Esophagus muscularis mucosa (tissue), 4 donors: ENCODE measurements at regions not wholly inside any gene's neighbourhood (a gene's known extent, or its start where the extent isn't known, plus 50 kb on each side); places are given as distances from the start of the nearest gene placed in this dataset.

Experiments used
- DNase-seq: peaks from one replicate; pipeline ENCODE4 v3.0.0-alpha.2; 2017; ENCODE audit errors: extremely low spot score
- H3K27ac ChIP-seq, 4 donors: fragments of 200-600 bp; sonication (generic); replicated peaks in 1 of 4; 1 replicate in 3 of 4; 2 replicates in 1 of 4; pipeline ENCODE4 v1.5.1; 2016 to 2019; ENCODE audit warnings: mild to moderate bottlenecking in 1 of 4
- H3K27me3 ChIP-seq, 4 donors: fragments of 200-600 bp; sonication (generic); one replicate each; pipeline versions ENCODE4 v1.5.1 to v1.6.0; 2016 to 2019
- H3K36me3 ChIP-seq, 4 donors: fragments of 200-600 bp; sonication (generic); one replicate each; pipeline ENCODE4 v1.5.1; 2016 to 2019
- H3K4me1 ChIP-seq, 4 donors: fragments of 200-600 bp; sonication (generic); one replicate each; pipeline ENCODE4 v1.5.1; 2016 to 2019
- H3K4me3 ChIP-seq, 4 donors: fragments of 200-600 bp; sonication (generic); 1 replicate in 2 of 4; 2 replicates in 2 of 4; pipeline ENCODE4 v1.5.1; 2016 to 2019; ENCODE audit warnings: mild to moderate bottlenecking in 4 of 4, moderate library complexity in 1 of 4
- H3K9me3 ChIP-seq, 4 donors: fragments of 200-600 bp; sonication (generic); 1 replicate in 3 of 4; 2 replicates in 1 of 4; pipeline ENCODE4 v1.5.1; 2016 to 2019
- CTCF ChIP-seq, 3 experiments: fragments of 200-600 bp in 2 of 3; fragments of 450-650 bp in 1 of 3; sonication (generic) in 2 of 3; IDR thresholded peaks; one replicate each; pipeline ENCODE4 v1.5.1; 2017 to 2019; ENCODE audit warnings: antibody characterized with exemption in 3 of 3, mild to moderate bottlenecking in 2 of 3, moderate library complexity in 1 of 3
- EP300 ChIP-seq: sonication (generic); formaldehyde crosslinking; IDR thresholded peaks from one replicate; pipeline ENCODE4 v1.6.1; 2017; ENCODE audit warnings: antibody characterized with exemption
- POLR2A ChIP-seq: fragments of 450-650 bp; IDR thresholded peaks from one replicate; pipeline ENCODE4 v1.6.1; 2017; ENCODE audit warnings: antibody characterized with exemption, moderate library complexity, mild to moderate bottlenecking, low read depth
- POLR2AphosphoS5 ChIP-seq, 2 donors: sonication (generic); formaldehyde crosslinking; IDR thresholded peaks; one replicate each; pipeline ENCODE4 v1.6.1; 2017; ENCODE audit warnings: antibody characterized with exemption in 2 of 2
- WGBS: methylation state at CpG from one replicate; pipeline ENCODE4 v1.1.5; 2018; 5-methylcytosine and 5-hydroxymethylcytosine counted together
- intact Hi-C: fragments of 100-400 bp; cut with DNase I; formaldehyde crosslinking; loops from one replicate; pipeline ENCODE4 v1.15.1; 2023

- 77% methylated on average over 6 of the region's 6 CpGs for WGBS
- TF ChIP-seq EP300 (no peak), CTCF (IDR thresholded peaks at IDR 0.05) (no peak), POLR2AphosphoS5 (IDR thresholded peaks at IDR 0.05) (no peak)
These were observed 377.1 kb downstream of the VPS13C start for GRCh38 chr15:61682891-61683735.

GRCh38 chr15:61681676-61682075, 378.6 kb downstream of the VPS13C start:
- no peak overlapping the region for H3K27ac ChIP-seq
- peak; percentile 53 for DNase-seq
- peaks cover 0 to 9% (median 0%) of the 10 kb centered on the region in 4 donors for H3K9me3 ChIP-seq
- no peaks in the 10 kb centered on the region for H3K36me3 ChIP-seq
- TF ChIP-seq EP300 (no peak), CTCF (IDR thresholded peaks at IDR 0.05) (no peak), POLR2AphosphoS5 (IDR thresholded peaks at IDR 0.05) (no peak), POLR2A (no peak)
- intact Hi-C loops = no loop called here
- H3K27me3 ChIP-seq = no peaks in the 10 kb centered on the region
- H3K4me3 ChIP-seq = no peak overlapping the region
- no peaks in the 10 kb centered on the region for H3K4me1 ChIP-seq
- WGBS = 79% methylated on average over 2 of the region's 2 CpGs

More at GRCh38 chr15:61682891-61683735, 377.1 kb downstream of the VPS13C start:
- no peaks in the 10 kb centered on the region for H3K27me3 ChIP-seq
- DNase-seq = peak; percentile 75
- H3K36me3 ChIP-seq = no peaks in the 10 kb centered on the region
- peaks cover 0 to 5% (median 0%) of the 10 kb centered on the region in 4 donors for H3K9me3 ChIP-seq
- intact Hi-C loops = no loop called here
- H3K27ac ChIP-seq = no peak overlapping the region
- no peak overlapping the region for H3K4me3 ChIP-seq
- no peaks in the 10 kb centered on the region for H3K4me1 ChIP-seq

DNA sequence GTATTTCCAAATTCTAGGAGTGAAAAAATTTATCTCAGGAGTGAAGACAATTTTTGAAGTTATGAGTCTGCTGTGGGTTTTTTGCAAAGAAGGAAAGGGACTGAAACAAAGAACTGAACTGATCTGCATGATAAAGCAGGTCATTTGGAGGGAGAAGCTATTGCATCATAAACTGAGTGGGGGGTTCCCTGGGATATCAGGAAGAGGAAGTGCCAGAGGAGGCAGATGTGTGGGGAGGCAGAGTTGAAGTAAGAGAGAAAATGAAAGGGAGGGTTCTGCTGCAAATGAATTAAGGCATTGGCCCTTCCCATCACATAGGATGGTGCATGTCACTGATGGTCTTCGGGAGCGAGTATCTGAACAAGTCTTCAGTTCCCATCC, 379.2 kb downstream of the VPS13C start:
- DNase-seq = peak; percentile 75
- no peaks in the 10 kb centered on the region for H3K27me3 ChIP-seq
- 85% methylated on average over 2 of the region's 2 CpGs for WGBS
- H3K27ac ChIP-seq = no peak overlapping the region
- no peaks in the 10 kb centered on the region for H3K36me3 ChIP-seq
- TF ChIP-seq POLR2AphosphoS5 (IDR thresholded peaks at IDR 0.05) = no peak
- TF ChIP-seq EP300 = no peak
- no peak for TF ChIP-seq POLR2A
- TF ChIP-seq CTCF (IDR thresholded peaks at IDR 0.05) = no peak
- no peak overlapping the region for H3K4me3 ChIP-seq
- H3K9me3 ChIP-seq = peaks cover 0 to 9% (median 0%) of the 10 kb centered on the region in 4 donors
- no peaks in the 10 kb centered on the region for H3K4me1 ChIP-seq
- intact Hi-C loops = no loop called here

DNA sequence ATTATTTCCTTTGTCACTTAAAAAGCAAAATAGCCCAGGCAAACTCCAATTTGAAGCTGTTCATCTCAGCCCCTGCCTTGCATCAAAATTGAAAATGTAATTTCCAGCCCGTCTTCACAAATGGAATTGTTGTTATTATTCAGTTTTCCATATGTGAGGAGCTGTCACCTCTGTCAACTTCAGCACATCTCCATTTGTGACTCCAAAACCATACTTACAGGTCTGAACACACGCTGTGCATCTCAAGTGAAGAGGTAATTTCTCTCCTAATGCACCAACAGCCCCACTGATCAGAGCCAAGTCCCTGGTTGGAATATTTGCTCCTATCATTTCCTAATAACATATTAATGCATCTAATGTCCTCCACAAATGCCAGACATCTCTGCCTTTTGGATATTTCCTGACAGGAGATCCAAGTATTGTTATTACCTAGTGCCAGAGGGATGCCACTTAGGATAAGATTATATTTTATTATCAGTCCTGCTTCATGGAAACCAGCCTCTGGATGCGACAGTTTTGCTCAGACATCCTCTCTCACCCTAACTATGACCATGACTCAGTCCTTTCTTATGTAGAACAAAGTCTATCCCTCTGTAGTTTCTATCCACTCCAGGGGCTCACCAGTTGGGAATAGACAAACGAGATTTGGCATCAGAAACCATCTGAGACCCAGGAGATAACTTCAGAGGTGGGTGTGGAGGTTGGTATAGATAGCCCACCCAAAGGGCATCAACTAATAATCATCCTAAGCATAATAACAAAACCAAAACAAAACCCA, 379.8 kb downstream of the VPS13C start:
- Histone ChIP-seq H3K4me3 (no peak overlapping the region), H3K27ac (no peak overlapping the region), H3K36me3 (no peaks in the 10 kb centered on the region), H3K27me3 (no peaks in the 10 kb centered on the region), H3K9me3 (peaks cover 0 to 9% (median 0%) of the 10 kb centered on the region in 4 donors), H3K4me1 (no peaks in the 10 kb centered on the region)
- DNase-seq = no peak
- WGBS = 66% methylated on average over 4 of the region's 4 CpGs
- no peak for TF ChIP-seq EP300
- no peak for TF ChIP-seq POLR2A
- no peak for TF ChIP-seq POLR2AphosphoS5 (IDR thresholded peaks at IDR 0.05)
- TF ChIP-seq CTCF (IDR thresholded peaks at IDR 0.05) = no peak
- intact Hi-C loops = no loop called here
